Subcutaneous abdominal adipose tissue (tissue), 5 donors: ENCODE measurements at regions not wholly inside any gene's neighbourhood (a gene's known extent, or its start where the extent isn't known, plus 50 kb on each side); places are given as distances from the start of the nearest gene placed in this dataset.

Experiments
- H3K27ac ChIP-seq: one replicate; pipeline ENCODE4 v1.7.0; 2013; ENCODE audit warnings: low read depth, mild to moderate bottlenecking, inconsistent platforms, low read length, moderate library complexity
- H3K27me3 ChIP-seq, 5 donors: one replicate each; pipeline ENCODE4 v1.7.0; 2013; ENCODE audit warnings: low read length in 5 of 5, inconsistent platforms in 1 of 5; ENCODE audit not compliant: control insufficient read depth in 5 of 5, insufficient read depth in 4 of 5
- H3K36me3 ChIP-seq, 5 donors: one replicate each; pipeline ENCODE4 v1.7.0; 2013; ENCODE audit warnings: low read length in 5 of 5; ENCODE audit not compliant: control insufficient read depth in 5 of 5, insufficient read depth in 5 of 5
- H3K4me1 ChIP-seq, 5 donors: one replicate each; pipeline ENCODE4 v1.7.0; 2013; ENCODE audit warnings: low read length in 5 of 5, mild to moderate bottlenecking in 3 of 5, moderate library complexity in 1 of 5; ENCODE audit not compliant: control insufficient read depth in 5 of 5, insufficient read depth in 5 of 5
- H3K4me3 ChIP-seq, 5 donors: one replicate each; pipeline ENCODE4 v1.7.0; 2013; ENCODE audit warnings: low read length in 5 of 5, low read depth in 1 of 5
- H3K9ac ChIP-seq, 5 donors: one replicate each; pipeline ENCODE4 v1.7.0; 2013; ENCODE audit warnings: low read length in 5 of 5, mild to moderate bottlenecking in 4 of 5, moderate library complexity in 3 of 5
- H3K9me3 ChIP-seq, 5 donors: one replicate each; pipeline ENCODE4 v1.7.0; 2013; ENCODE audit warnings: low read length in 5 of 5; ENCODE audit not compliant: control insufficient read depth in 5 of 5
- donor health status: healthy.
- donor health status: healthy.
- donor health status: healthy.
- donor health status: healthy.
- donor health status: healthy.

DNA sequence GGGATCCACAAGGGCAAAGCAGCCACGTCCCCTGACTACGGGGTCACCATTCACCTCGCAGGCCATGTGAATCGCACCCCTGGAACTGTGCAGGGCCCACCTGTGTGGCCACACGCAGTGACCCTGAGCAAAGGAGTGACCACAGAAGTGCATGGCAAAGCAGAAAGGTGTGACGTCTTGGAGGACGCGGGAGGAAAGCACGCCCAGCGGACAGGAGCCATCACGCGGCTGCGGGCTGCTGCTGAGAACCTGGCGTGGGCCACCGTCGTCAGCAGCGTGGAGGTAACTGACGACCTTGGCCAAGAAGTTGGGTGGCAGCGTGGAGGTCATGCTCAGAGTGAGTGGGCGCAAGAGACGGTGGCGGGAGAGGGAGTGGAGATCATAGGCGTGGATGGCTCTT lies 76.7 kb upstream of the C1orf174 start:
- no peaks in the 10 kb centered on the region for H3K9me3 ChIP-seq
- no peak overlapping the region for H3K4me3 ChIP-seq
- H3K36me3 ChIP-seq = no peaks in the 10 kb centered on the region
- H3K9ac ChIP-seq = no peak overlapping the region
- peaks cover 4 to 31% (median 22%) of the 10 kb centered on the region in 5 donors for H3K27me3 ChIP-seq
- no peaks in the 10 kb centered on the region for H3K4me1 ChIP-seq
- no peak overlapping the region for H3K27ac ChIP-seq

DNA sequence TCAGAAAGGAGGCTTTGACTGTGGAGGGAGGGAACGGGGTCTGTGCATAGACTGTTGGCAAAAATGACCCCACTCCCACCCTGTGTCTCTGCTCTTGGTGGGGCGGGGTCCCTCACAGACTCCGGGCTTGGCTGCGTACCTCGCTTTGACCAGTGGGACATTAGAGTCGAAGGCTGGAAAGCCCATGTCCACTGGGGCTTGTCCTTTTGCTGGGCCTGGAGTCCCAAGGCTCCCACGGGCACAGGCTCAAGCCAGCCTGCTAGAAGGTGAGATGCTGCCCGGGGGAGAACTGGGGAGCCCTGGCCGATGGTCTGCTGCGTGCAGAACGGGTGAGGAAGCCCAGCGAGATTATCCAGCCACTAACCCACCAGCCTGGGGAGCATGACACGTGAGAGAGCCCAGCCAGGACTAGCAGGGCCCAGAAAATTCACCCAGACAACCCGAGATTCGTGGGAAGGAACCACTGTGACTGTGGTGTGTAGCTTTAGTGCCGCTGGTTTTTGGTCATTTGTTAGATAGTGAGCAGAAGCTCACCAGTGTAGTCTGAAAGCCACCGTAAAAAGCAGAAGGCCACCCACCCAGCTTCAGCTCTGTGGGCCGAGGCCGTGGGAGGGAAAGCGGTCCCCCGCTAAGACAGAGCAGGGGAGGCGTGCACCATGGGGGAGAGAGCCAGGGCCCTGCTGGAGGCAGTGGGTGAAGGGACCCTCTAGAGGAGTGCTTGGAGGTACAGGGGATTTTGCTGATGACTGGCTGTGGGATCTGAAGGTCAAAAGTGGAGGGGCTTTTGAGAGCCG lies 78.3 kb upstream of the C1orf174 start:
- Histone ChIP-seq H3K27me3 (peaks cover 12 to 36% (median 25%) of the 10 kb centered on the region in 5 donors), H3K27ac (no peak overlapping the region), H3K4me1 (no peaks in the 10 kb centered on the region), H3K4me3 (no peak overlapping the region), H3K9ac (no peak overlapping the region), H3K9me3 (no peaks in the 10 kb centered on the region), H3K36me3 (no peaks in the 10 kb centered on the region)

GRCh38 chr1:3978990-3979325 lies 78.9 kb upstream of the C1orf174 start:
- Histone ChIP-seq H3K27me3 (peaks cover 12 to 38% (median 25%) of the 10 kb centered on the region in 5 donors), H3K4me1 (no peaks in the 10 kb centered on the region), H3K9me3 (no peaks in the 10 kb centered on the region), H3K36me3 (no peaks in the 10 kb centered on the region), H3K9ac (no peak overlapping the region), H3K27ac (no peak overlapping the region), H3K4me3 (no peak overlapping the region)

- Histone ChIP-seq H3K27me3 (peaks cover 5 to 35% (median 19%) of the 10 kb centered on the region in 5 donors), H3K4me3 (no peak overlapping the region), H3K27ac (no peak overlapping the region), H3K4me1 (no peaks in the 10 kb centered on the region), H3K36me3 (no peaks in the 10 kb centered on the region), H3K9me3 (no peaks in the 10 kb centered on the region), H3K9ac (no peak overlapping the region)
Measured at GRCh38 chr1:3981261-3981660, 81.2 kb upstream of the C1orf174 start.

GRCh38 chr1:3981746-3982505 lies 81.9 kb upstream of the C1orf174 start:
- H3K4me1 ChIP-seq = no peaks in the 10 kb centered on the region
- H3K9me3 ChIP-seq = no peaks in the 10 kb centered on the region
- no peak overlapping the region for H3K27ac ChIP-seq
- no peak overlapping the region for H3K4me3 ChIP-seq
- peaks cover 3 to 35% (median 12%) of the 10 kb centered on the region in 5 donors for H3K27me3 ChIP-seq
- H3K9ac ChIP-seq = no peak overlapping the region
- no peaks in the 10 kb centered on the region for H3K36me3 ChIP-seq

DNA sequence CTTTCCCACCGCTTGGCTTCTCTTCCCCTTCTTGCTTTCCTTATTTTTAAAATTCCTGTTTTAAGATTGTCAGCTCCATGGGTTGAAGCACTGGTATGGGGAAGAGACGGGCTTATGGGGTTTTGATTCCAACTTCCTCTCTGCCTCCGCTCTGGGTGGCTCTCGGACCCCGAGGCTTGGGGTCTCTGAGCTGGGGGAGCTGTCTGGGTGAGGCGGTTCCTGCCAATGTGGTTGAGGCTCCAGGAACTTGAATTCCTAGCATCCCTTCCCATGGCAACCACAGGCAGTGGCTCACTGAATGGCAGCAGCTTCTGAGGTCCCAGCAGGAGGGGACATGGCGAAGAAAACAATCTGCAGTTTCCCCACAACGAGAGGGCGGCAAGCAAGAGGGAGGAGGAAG lies 83.1 kb upstream of the C1orf174 start:
- Histone ChIP-seq H3K9ac (no peak overlapping the region), H3K27me3 (peaks cover 7 to 37% (median 16%) of the 10 kb centered on the region in 5 donors), H3K4me1 (no peaks in the 10 kb centered on the region), H3K4me3 (no peak overlapping the region), H3K9me3 (no peaks in the 10 kb centered on the region), H3K36me3 (no peaks in the 10 kb centered on the region), H3K27ac (no peak overlapping the region)

GRCh38 chr1:3984586-3984985 lies 84.5 kb upstream of the C1orf174 start:
- Histone ChIP-seq H3K27ac (no peak overlapping the region), H3K27me3 (peaks cover 7 to 32% (median 14%) of the 10 kb centered on the region in 5 donors), H3K4me1 (no peaks in the 10 kb centered on the region), H3K4me3 (no peak overlapping the region), H3K36me3 (no peaks in the 10 kb centered on the region), H3K9me3 (no peaks in the 10 kb centered on the region), H3K9ac (no peak overlapping the region)

GRCh38 chr1:3986686-3987218 lies 86.7 kb upstream of the C1orf174 start:
- Histone ChIP-seq H3K9ac (no peak overlapping the region), H3K36me3 (no peaks in the 10 kb centered on the region), H3K4me1 (no peaks in the 10 kb centered on the region), H3K9me3 (no peaks in the 10 kb centered on the region), H3K4me3 (no peak overlapping the region), H3K27me3 (peaks cover 7 to 24% (median 14%) of the 10 kb centered on the region in 5 donors), H3K27ac (no peak overlapping the region)

DNA sequence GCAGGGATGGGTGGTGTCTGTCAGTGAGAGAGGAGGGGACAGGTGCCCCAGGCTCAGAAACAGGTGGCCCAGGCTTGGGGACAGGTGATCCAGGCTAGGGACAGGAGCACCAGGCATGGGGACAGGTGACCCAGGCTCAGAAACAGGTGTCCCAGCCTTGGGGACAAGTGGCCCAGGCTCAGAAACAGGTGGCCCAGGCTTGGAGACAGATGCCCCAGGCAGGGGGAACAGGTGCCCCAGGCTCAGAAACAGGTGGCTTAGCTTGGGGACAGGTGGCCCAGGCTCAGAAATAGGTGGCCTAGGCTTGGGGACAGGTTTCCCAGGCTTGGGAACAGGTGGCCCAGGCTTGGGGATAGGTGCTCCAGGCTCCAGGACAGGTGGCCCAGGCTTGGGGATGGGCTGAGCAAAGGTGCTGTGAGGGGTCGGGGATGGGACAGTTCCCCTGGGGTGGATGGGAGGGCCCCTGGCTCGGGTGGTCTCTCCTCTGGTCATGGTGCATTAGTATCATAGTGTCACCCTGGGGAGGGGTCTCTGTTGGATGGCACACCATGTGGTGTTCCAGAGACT lies 87.7 kb upstream of the C1orf174 start:
- no peak overlapping the region for H3K9ac ChIP-seq
- no peaks in the 10 kb centered on the region for H3K4me1 ChIP-seq
- peaks cover 5 to 18% (median 9%) of the 10 kb centered on the region in 5 donors for H3K27me3 ChIP-seq
- no peaks in the 10 kb centered on the region for H3K36me3 ChIP-seq
- no peak overlapping the region for H3K4me3 ChIP-seq
- peaks cover 0 to 8% (median 0%) of the 10 kb centered on the region in 5 donors for H3K9me3 ChIP-seq
- no peak overlapping the region for H3K27ac ChIP-seq

DNA sequence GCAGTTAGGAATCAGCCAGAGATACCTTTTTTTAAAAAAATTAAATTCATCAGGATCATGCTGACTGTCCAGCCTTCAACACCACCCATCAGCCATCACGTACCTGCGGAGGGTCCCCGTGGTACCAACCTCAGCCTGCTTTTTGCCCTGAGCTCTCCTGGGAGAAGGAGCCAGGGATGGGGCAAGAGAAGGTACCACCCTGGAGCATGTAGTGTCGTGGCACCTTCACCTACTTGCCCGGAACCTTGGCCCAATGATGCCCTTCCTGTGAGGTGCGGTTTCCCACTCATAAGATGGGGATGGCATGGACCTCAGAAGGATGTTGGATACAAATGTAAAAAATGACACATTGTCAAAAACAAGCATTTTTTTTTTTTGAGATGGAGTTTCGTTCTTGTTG lies 88.4 kb upstream of the C1orf174 start:
- H3K27ac ChIP-seq = no peak overlapping the region
- peaks cover 0 to 8% (median 0%) of the 10 kb centered on the region in 5 donors for H3K9me3 ChIP-seq
- peaks cover 5 to 17% (median 11%) of the 10 kb centered on the region in 5 donors for H3K27me3 ChIP-seq
- H3K4me3 ChIP-seq = no peak overlapping the region
- no peaks in the 10 kb centered on the region for H3K36me3 ChIP-seq
- H3K9ac ChIP-seq = no peak overlapping the region
- H3K4me1 ChIP-seq = no peaks in the 10 kb centered on the region
